HG03066 (cell line): ENCODE measurements at regions not wholly inside any gene's neighbourhood (a gene's known extent, or its start where the extent isn't known, plus 50 kb on each side); places are given as distances from the start of the nearest gene placed in this dataset.

Source experiments
- ATAC-seq: cut with Tn5 transposase; IDR thresholded peaks from one replicate; pipeline ENCODE4 v1.9.1; 2021; ENCODE audit warnings: low read depth; ENCODE audit not compliant: unreplicated experiment

DNA sequence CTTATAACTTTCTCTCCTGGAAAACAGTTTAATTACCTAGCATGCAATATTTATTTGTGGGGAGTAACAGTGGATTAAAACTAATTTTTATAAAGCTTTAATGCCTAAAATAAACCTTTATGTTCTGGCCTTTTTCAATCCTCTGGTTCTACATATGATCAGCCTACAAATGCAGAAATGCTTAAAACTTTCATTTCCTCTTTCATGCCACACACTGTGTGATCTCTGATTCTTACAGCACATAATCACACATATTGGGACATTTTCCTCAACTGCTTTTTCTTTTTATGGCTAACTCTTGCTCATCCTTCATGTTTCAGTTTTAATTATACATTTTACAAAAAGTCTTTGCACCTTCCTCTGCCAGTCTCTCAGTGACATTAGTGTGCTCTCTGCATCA lies 910.8 kb upstream of the SLITRK6 start:
- ATAC-seq, result no peak

DNA sequence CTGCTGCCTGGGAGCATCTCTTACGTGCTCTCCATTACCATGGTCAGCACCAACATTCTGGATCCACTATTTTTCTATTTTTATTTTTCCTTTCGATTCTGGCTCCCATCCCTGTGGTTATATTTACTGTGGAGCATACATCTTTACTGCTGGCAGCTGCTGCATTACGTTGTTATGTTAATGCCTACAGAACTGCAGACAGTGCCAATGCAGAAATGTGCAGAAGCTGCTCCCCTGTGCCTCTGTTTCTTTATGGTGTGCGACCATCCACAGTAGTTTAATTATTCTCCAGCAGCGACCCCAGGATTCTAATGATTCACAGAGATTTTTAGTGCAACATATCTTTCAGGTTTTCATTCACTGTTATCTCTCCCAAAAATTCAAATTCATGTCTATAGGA lies 911.7 kb upstream of the SLITRK6 start:
- no peak for ATAC-seq

DNA sequence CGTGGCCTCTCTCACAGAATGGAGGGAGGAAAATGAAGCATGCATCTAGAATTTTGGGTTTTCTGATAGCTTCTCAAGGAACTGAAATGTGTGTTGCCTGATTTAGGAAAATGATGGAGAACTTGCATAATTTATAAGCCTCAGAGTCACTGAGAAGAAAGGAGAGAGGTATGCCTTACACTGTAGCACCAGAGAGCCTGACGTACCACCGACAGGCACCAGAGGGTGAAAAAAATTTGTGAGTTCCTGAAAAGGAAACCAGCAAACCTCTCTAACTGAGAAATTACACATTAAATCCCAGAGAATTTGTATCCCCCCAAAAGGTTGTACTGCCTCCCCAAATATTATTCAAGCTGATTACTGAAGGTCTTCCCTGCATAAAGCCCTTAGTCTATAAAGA lies 915.3 kb upstream of the SLITRK6 start:
- no peak for ATAC-seq

- no peak for ATAC-seq
Observed at GRCh38 chr13:86725105-86725504, 925.9 kb upstream of the SLITRK6 start.

DNA sequence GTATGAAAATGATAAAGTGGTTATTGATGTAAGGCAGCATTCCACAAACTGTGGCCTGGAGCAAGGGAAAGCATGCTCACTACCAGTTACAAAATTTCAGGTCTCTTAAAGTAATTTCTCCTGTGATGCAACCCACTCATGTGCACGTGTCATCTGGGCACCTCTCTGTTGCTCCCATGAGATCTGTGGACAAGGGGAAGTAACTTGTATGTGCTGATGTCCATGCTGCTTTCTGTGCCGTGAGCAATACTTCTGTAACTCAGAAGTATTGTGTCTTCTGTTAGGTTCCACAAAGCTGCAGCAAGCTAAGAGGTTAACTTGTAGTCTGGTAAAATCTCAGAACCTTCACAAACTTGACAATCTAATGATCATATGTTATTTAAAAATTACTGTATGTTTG lies 930.0 kb upstream of the SLITRK6 start:
- no peak for ATAC-seq

- ATAC-seq, result no peak
Observed at GRCh38 chr13:86731987-86732386, 932.8 kb upstream of the SLITRK6 start.

- no peak for ATAC-seq
Observed at GRCh38 chr13:86737334-86737932, 933.7 kb upstream of the SLITRK5 start.

- no peak for ATAC-seq
Observed at GRCh38 chr13:86741762-86742285, 929.3 kb upstream of the SLITRK5 start.

DNA sequence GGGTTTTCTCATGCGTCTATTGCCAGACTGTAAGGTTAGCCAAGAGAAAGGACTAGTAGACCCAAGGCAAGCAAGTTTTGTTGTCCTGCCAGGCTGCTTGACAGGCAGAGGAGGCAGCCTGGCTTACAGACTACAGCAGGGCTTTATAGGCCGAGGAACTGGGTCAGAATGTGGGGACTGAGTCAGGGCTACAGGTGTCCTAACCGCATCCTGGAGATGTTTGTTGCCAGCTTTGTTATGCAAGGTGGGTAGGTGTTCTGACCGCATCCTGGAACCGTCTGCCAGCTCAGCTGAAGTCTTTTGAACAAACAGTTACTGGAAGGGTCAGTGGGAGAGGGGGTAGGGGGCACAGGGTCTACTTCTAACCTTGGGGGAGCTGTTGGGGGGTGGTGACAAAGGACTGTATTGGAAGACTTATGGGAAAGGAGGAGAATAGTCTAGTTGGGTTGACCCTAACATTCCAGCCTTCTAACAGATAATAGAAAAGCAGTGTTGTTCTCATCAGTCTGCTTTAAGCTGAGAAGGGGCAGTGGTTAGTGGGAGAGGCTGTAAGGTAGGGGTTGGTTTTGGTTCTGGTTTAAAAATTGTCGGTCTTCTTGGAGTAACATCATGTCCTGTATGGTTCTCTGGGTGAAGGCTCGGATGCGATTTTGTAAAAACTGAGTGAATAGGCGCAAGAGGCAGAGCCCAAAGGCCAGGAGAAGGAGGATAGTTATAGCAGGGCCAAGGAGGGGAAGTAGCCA lies 913.8 kb upstream of the SLITRK5 start:
- no peak for ATAC-seq

GRCh38 chr13:86758116-86758515 lies 913.1 kb upstream of the SLITRK5 start:
- ATAC-seq, result no peak

DNA sequence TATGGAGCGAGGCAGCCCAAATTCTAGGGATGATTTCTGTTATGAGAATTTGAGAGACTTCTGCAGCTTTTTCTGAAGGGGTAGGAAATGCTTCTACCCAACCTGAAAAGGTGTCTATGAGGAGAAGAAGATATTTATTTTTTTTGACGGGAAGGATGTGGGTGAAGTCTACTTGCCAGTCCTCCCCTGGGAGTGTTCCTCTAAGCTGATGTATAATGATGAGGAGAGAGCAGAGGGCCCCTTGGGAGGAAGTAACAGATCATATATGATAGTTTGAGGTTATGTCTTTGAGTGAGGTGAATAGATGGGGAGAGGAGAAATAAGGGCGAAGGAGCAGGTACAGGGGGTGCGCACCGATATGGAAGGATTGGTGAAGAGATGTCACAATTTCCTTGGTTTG lies 910.6 kb upstream of the SLITRK5 start:
- ATAC-seq, result no peak

GRCh38 chr13:86765462-86765861 lies 905.7 kb upstream of the SLITRK5 start:
- ATAC-seq, result no peak

- no peak for ATAC-seq
Observed at GRCh38 chr13:86788616-86789015, 882.6 kb upstream of the SLITRK5 start.

- no peak for ATAC-seq
Observed at GRCh38 chr13:86792153-86792651, 879.0 kb upstream of the SLITRK5 start.

DNA sequence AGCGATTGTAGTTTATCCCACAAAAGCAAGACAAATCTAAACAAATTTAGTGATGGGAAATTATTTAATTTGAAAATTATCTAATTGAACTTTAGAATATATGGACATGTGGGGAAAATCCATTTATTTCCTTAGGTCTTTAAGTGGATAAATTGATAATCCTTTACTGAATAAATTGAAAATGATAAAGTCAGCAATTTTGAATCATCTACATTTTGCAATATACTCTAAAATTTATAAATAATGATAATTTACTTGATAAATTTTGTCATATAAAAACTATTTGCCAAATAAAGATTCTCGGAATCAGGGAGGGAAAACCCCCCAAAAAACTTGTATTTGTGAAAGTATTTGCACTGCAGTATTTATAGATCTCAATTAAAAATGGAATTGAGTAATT lies 875.3 kb upstream of the SLITRK5 start:
- ATAC-seq, result no peak

- no peak for ATAC-seq
Observed at GRCh38 chr13:86810361-86810760, 860.8 kb upstream of the SLITRK5 start.

- no peak for ATAC-seq
Observed at GRCh38 chr13:86813198-86813597, 858.0 kb upstream of the SLITRK5 start.

GRCh38 chr13:86825410-86825809 lies 845.8 kb upstream of the SLITRK5 start:
- ATAC-seq, result no peak

GRCh38 chr13:86826232-86826631 lies 844.9 kb upstream of the SLITRK5 start:
- no peak for ATAC-seq

- ATAC-seq, result no peak
Observed at GRCh38 chr13:86830046-86830445, 841.1 kb upstream of the SLITRK5 start.

GRCh38 chr13:86831084-86831483 lies 840.1 kb upstream of the SLITRK5 start:
- ATAC-seq, result no peak
